IMR-90 (cell line): ENCODE measurements at regions not wholly inside any gene's neighbourhood (a gene's known extent, or its start where the extent isn't known, plus 50 kb on each side); places are given as distances from the start of the nearest gene placed in this dataset.

Experiments used
- ATAC-seq: fragments of 200-7000 bp; cut with Tn5 transposase; 2 replicates; pipeline ENCODE4 v1.9.1; 2020; ENCODE audit warnings: low read depth, mild to moderate bottlenecking, moderate library complexity
- BruUV-seq: library from RNA; stranded (reverse); fragments of 400-500 nt; replicated peaks from 2 replicates; lab custom pipeline; 2021; lab: Mats Ljungman, UMichigan
- CTCF ChIA-PET: fragments of 300-600 bp; formaldehyde crosslinking; extraction: SDS; loops from one replicate; lab custom pipeline; 2021; ENCODE audit warnings: antibody characterized with exemption; lab: Yijun Ruan, JAX
- POLR2A ChIA-PET: fragments of 300-600 bp; sonication (Branson Sonifier 250); formaldehyde crosslinking; loops from one replicate; lab custom pipeline; 2022; ENCODE audit warnings: antibody characterized with exemption; ENCODE audit not compliant: unreplicated experiment; lab: Charles Lee
- DNase-seq: peaks from one replicate; pipeline ENCODE4 v3.0.0; 2013
- H2AFZ ChIP-seq: replicated peaks from 2 replicates; pipeline ENCODE3; 2013; ENCODE audit warnings: low read length, mild to moderate bottlenecking; ENCODE audit not compliant: poor library complexity
- H2AK5ac ChIP-seq: 2 replicates; pipeline ENCODE4 v1.6.1; 2013; ENCODE audit warnings: low read depth, low read length, inconsistent platforms
- H2AK9ac ChIP-seq: replicated peaks from 2 replicates; pipeline ENCODE3; 2013; ENCODE audit warnings: mild to moderate bottlenecking, low read depth, low read length, moderate library complexity; ENCODE audit not compliant: poor library complexity
- H2BK120ac ChIP-seq: 2 replicates; pipeline ENCODE4 v1.6.1; 2013; ENCODE audit warnings: low read depth, low read length, inconsistent platforms
- H2BK15ac ChIP-seq: 3 replicates; pipeline ENCODE4 v1.6.1; 2013; ENCODE audit warnings: low read depth, low read length, inconsistent platforms
- H2BK20ac ChIP-seq: 2 replicates; pipeline ENCODE4 v1.6.1; 2013; ENCODE audit warnings: low read depth, mild to moderate bottlenecking, inconsistent platforms, low read length, moderate library complexity
- H2BK5ac ChIP-seq: 2 replicates; pipeline ENCODE4 v1.6.1; 2013; ENCODE audit warnings: mild to moderate bottlenecking, low read depth, low read length, inconsistent platforms; ENCODE audit not compliant: poor library complexity, severe bottlenecking
- H3K14ac ChIP-seq: replicated peaks from 2 replicates; pipeline ENCODE4 v1.6.1; 2013; ENCODE audit warnings: low read depth, low read length, inconsistent platforms
- H3K18ac ChIP-seq: 2 replicates; pipeline ENCODE4 v1.6.1; 2013; ENCODE audit warnings: low read depth, low read length, control low read depth
- H3K23ac ChIP-seq: 2 replicates; pipeline ENCODE4 v1.6.1; 2013; ENCODE audit warnings: low read depth, low read length, inconsistent platforms
- H3K27ac ChIP-seq: 2 replicates; pipeline ENCODE4 v1.5.1; 2013; ENCODE audit warnings: mild to moderate bottlenecking, control low read depth, low read length; ENCODE audit not compliant: insufficient read depth
- H3K27me3 ChIP-seq: 2 replicates; pipeline ENCODE4 v1.6.1; 2013; ENCODE audit warnings: low read length; ENCODE audit not compliant: control insufficient read depth, insufficient read depth
- H3K36me3 ChIP-seq: 2 replicates; pipeline ENCODE4 v1.6.1; 2013; ENCODE audit warnings: low read length, mixed read lengths; ENCODE audit not compliant: control insufficient read depth, insufficient read depth
- H3K4ac ChIP-seq: 2 replicates; pipeline ENCODE4 v1.6.1; 2013; ENCODE audit warnings: low read depth, low read length, inconsistent platforms
- H3K4me1 ChIP-seq: 2 replicates; pipeline ENCODE4 v1.6.1; 2013; ENCODE audit warnings: low read length, mixed read lengths; ENCODE audit not compliant: control insufficient read depth, insufficient read depth
- H3K4me2 ChIP-seq: 2 replicates; pipeline ENCODE4 v1.6.1; 2013; ENCODE audit warnings: low read depth, mild to moderate bottlenecking, control low read depth, low read length, moderate library complexity
- H3K4me3 ChIP-seq: 2 replicates; pipeline ENCODE4 v1.5.1; 2013; ENCODE audit warnings: low read depth, mild to moderate bottlenecking, control low read depth, low read length, moderate library complexity; ENCODE audit not compliant: insufficient read depth
- H3K56ac ChIP-seq: 2 replicates; pipeline ENCODE4 v1.6.1; 2013; ENCODE audit warnings: low read length, inconsistent platforms; ENCODE audit not compliant: insufficient read depth; ENCODE audit errors: extremely low read depth
- H3K79me1 ChIP-seq, 2 experiments: 2 replicates each; pipeline ENCODE4 v1.6.1; 2013; ENCODE audit warnings: low read length in 2 of 2, inconsistent platforms in 1 of 2, low read depth in 1 of 2
- H3K9ac ChIP-seq: 2 replicates; pipeline ENCODE4 v1.6.1; 2013; ENCODE audit warnings: low read depth, low read length, control low read depth
- H3K9me1 ChIP-seq: 2 replicates; pipeline ENCODE4 v1.6.1; 2013; ENCODE audit warnings: low read length, inconsistent platforms; ENCODE audit not compliant: insufficient read depth
- H3K9me3 ChIP-seq: 2 replicates; pipeline ENCODE4 v1.6.1; 2013; ENCODE audit warnings: low read length; ENCODE audit not compliant: control insufficient read depth, insufficient read depth
- H4K20me1 ChIP-seq: 2 replicates; pipeline ENCODE4 v1.6.1; 2013; ENCODE audit warnings: low read length, inconsistent platforms; ENCODE audit not compliant: insufficient read depth
- H4K5ac ChIP-seq: 2 replicates; pipeline ENCODE4 v1.6.1; 2013; ENCODE audit warnings: mild to moderate bottlenecking, low read depth, low read length, control low read depth
- H4K8ac ChIP-seq, 2 experiments: 2 replicates each; pipeline ENCODE4 v1.6.1; 2013; ENCODE audit warnings: low read depth in 2 of 2, low read length in 2 of 2, control low read depth in 1 of 2, inconsistent platforms in 1 of 2
- H4K91ac ChIP-seq: 2 replicates; pipeline ENCODE4 v1.6.1; 2013; ENCODE audit warnings: low read depth, low read length, inconsistent platforms; ENCODE audit not compliant: insufficient read depth
- BHLHE40 ChIP-seq: fragments of 150-350 bp; IDR thresholded peaks from 2 replicates; pipeline ENCODE4 v1.6.1; 2016; ENCODE audit warnings: mild to moderate bottlenecking, low read depth, low read length
- CEBPB ChIP-seq: IDR thresholded peaks from 2 replicates; pipeline ENCODE4 v1.6.1; 2012; ENCODE audit warnings: low read depth, low read length, improper control_type of control experiment
- CHD1 ChIP-seq: IDR thresholded peaks from 2 replicates; pipeline ENCODE4 v1.6.1; 2012; ENCODE audit warnings: low read depth, low read length, improper control_type of control experiment
- CTCF ChIP-seq: conservative IDR thresholded peaks from 2 replicates; pipeline ENCODE4 v1.5.1; 2012; ENCODE audit warnings: mild to moderate bottlenecking, low read depth, low read length, improper control_type of control experiment
- ELK1 ChIP-seq: fragments of 150-350 bp; IDR thresholded peaks from 2 replicates; pipeline ENCODE4 v1.6.1; 2016; ENCODE audit warnings: low read depth, mild to moderate bottlenecking, low read length, moderate library complexity, borderline replicate concordance
- FOS ChIP-seq: fragments of 150-350 bp; IDR thresholded peaks from 2 replicates; pipeline ENCODE4 v1.6.1; 2016; ENCODE audit warnings: low read depth, low read length
- MAFK ChIP-seq: IDR thresholded peaks from 2 replicates; pipeline ENCODE4 v1.6.1; 2012; ENCODE audit warnings: low read depth, low read length, improper control_type of control experiment
- MAZ ChIP-seq: IDR thresholded peaks from 2 replicates; pipeline ENCODE4 v1.6.1; 2012; ENCODE audit warnings: low read depth, mild to moderate bottlenecking, low read length, improper control_type of control experiment, moderate library complexity, borderline replicate concordance
- MXI1 ChIP-seq: IDR thresholded peaks from 2 replicates; pipeline ENCODE4 v1.6.1; 2012; ENCODE audit warnings: low read depth, mild to moderate bottlenecking, low read length, moderate library complexity, borderline replicate concordance
- NFE2L2 ChIP-seq: fragments of 150-350 bp; IDR thresholded peaks from 2 replicates; pipeline ENCODE4 v1.6.1; 2016; ENCODE audit warnings: low read depth, mild to moderate bottlenecking, low read length
- POLR2A ChIP-seq: IDR thresholded peaks from 2 replicates; pipeline ENCODE4 v1.6.1; 2012; ENCODE audit warnings: mild to moderate bottlenecking, low read depth, low read length
- RAD21 ChIP-seq: IDR thresholded peaks from 2 replicates; pipeline ENCODE4 v1.6.1; 2012; ENCODE audit warnings: low read length, improper control_type of control experiment
- RCOR1 ChIP-seq: IDR thresholded peaks from 2 replicates; pipeline ENCODE4 v1.6.1; 2012; ENCODE audit warnings: mild to moderate bottlenecking, low read length, improper control_type of control experiment; ENCODE audit not compliant: insufficient replicate concordance
- RFX5 ChIP-seq: IDR thresholded peaks from 2 replicates; pipeline ENCODE4 v1.8.0; 2012; ENCODE audit warnings: low read depth, mild to moderate bottlenecking, low read length, moderate library complexity
- SMC3 ChIP-seq: fragments of 150-350 bp; IDR thresholded peaks from 2 replicates; pipeline ENCODE4 v1.6.1; 2016; ENCODE audit warnings: low read depth, mild to moderate bottlenecking, antibody characterized with exemption, low read length, moderate library complexity
- USF2 ChIP-seq: fragments of 150-350 bp; IDR thresholded peaks from 2 replicates; pipeline ENCODE4 v1.6.1; 2017; ENCODE audit warnings: mild to moderate bottlenecking, antibody characterized with exemption, low read length, low read depth
- WGBS, 2 experiments: methylation state at CpG; one replicate each; pipeline versions ENCODE4 v1.1.5 to v1.1.7; 2013; ENCODE audit warnings: missing lambda C conversion rate in 2 of 2; ENCODE audit not compliant: insufficient read length in 1 of 2; ENCODE audit errors: extremely low coverage in 2 of 2; 5-methylcytosine and 5-hydroxymethylcytosine counted together
- dilution Hi-C: fragments of 300-500 bp; cut with HindIII; formaldehyde crosslinking; loops from one replicate; pipeline ENCODE4 v1.14.3; 2018; ENCODE audit warnings: low sequenced_read_pairs; ENCODE audit not compliant: unreplicated experiment
- in situ Hi-C: fragments of 300-500 bp; cut with MboI; formaldehyde crosslinking; loops from 3 replicates; pipeline ENCODE4 v1.14.3; 2019; ENCODE audit warnings: low sequenced_read_pairs, inconsistent platforms, mixed read lengths
- intact Hi-C: fragments of 100-400 bp; cut with micrococcal nuclease; formaldehyde crosslinking; loops from 2 replicates; pipeline ENCODE4 v1.10.0; 2022

- Histone ChIP-seq H4K5ac (no peak overlapping the region), H4K20me1 (no peaks in the 10 kb centered on the region), H3K4me1 (no peaks in the 10 kb centered on the region), H3K56ac (no peak overlapping the region), H2AFZ (no peak overlapping the region), H3K27me3 (no peaks in the 10 kb centered on the region), H3K79me1 (no peaks in the 10 kb centered on the region), H3K27ac (no peak overlapping the region), H3K9ac (no peak overlapping the region), H3K9me1 (no peaks in the 10 kb centered on the region), H2AK5ac (no peak overlapping the region), H4K8ac (no peak overlapping the region), H3K14ac (no peak overlapping the region), H2AK9ac (no peak overlapping the region), H3K23ac (no peak overlapping the region), H2BK20ac (no peak overlapping the region), H2BK5ac (no peak overlapping the region), H3K4me3 (no peak overlapping the region), H2BK15ac (no peak overlapping the region), H3K4ac (no peak overlapping the region), H2BK120ac (no peak overlapping the region), H3K4me2 (no peak overlapping the region), H3K18ac (no peak overlapping the region), H4K91ac (no peak overlapping the region), H3K36me3 (no peaks in the 10 kb centered on the region), H3K9me3 (no peaks in the 10 kb centered on the region)
- no peak for TF ChIP-seq USF2
- no peak for TF ChIP-seq MAZ
- no peak for TF ChIP-seq FOS
- TF ChIP-seq BHLHE40: no peak
- TF ChIP-seq CHD1: no peak
- TF ChIP-seq SMC3: no peak
- TF ChIP-seq ELK1: no peak
- TF ChIP-seq RAD21: no peak
- TF ChIP-seq CEBPB: no peak
- no peak for TF ChIP-seq MAFK
- no peak for TF ChIP-seq POLR2A
- no peak for TF ChIP-seq MXI1
- no peak for TF ChIP-seq RCOR1
- no peak for TF ChIP-seq CTCF
- TF ChIP-seq RFX5: no peak
- TF ChIP-seq NFE2L2: no peak
- no CpG with 5 or more reads among the region's 2 CpGs for WGBS, 2 experiments
- intact Hi-C loops: no loop called here
- ATAC-seq: no peak
- DNase-seq: no peak
- CTCF ChIA-PET: no interaction called here
- dilution Hi-C loops: no loop called here
- BruUV-seq: no TSS peak
- POLR2A ChIA-PET: no interaction called here
- in situ Hi-C loops: no loop called here
Observed at GRCh38 chr1:168947041-168947440, 159.4 kb upstream of the ATP1B1 start.
